ENCODE measurements at regions not wholly inside any gene's neighbourhood (a gene's known extent, or its start where the extent isn't known, plus 50 kb on each side); places are given as distances from the start of the nearest gene placed in this dataset.

- no peaks in the 10 kb centered on the region for H3K4me1 ChIP-seq (ENCODE audit: control insufficient read depth, insufficient read depth, low read length, poor library complexity, severe bottlenecking)
- no peak overlapping the region for H3K4me3 ChIP-seq (ENCODE audit: low read depth, low read length)
- Mint-ChIP-seq H3K4me3 (no peak overlapping the region), H3K36me3 (no peaks in the 10 kb centered on the region), H3K27me3 (peaks cover 4% of the 10 kb centered on the region), H3K9me3 (peaks cover 0 to 5% (median 0%) of the 10 kb centered on the region in 7 donors), H3K27ac (no peak overlapping the region), H3K4me1 (no peaks in the 10 kb centered on the region)
- no peak for DNase-seq
- no peaks in the 10 kb centered on the region for H3K27me3 ChIP-seq (ENCODE audit: control insufficient read depth, insufficient read depth, low read length)
- no peak overlapping the region for H3K27ac ChIP-seq (ENCODE audit: insufficient read depth, low read length, poor library complexity, severe bottlenecking)
- ATAC-seq (ENCODE audit: low read depth in 2 of 2) = no peak
- no peaks in the 10 kb centered on the region for H3K36me3 ChIP-seq (ENCODE audit: control insufficient read depth, insufficient read depth, low read length)
- no peaks in the 10 kb centered on the region for H3K9me3 ChIP-seq (ENCODE audit: control insufficient read depth in 2 of 2, low read length in 2 of 2)
Measured at GRCh38 chr9:80046481-80046880, 474.7 kb downstream of the TLE4 start.

GRCh38 chr9:80041821-80042220, 470.1 kb downstream of the TLE4 start:
- no peak for ATAC-seq (ENCODE audit: low read depth in 2 of 2)
- H3K27me3 Mint-ChIP-seq = peaks cover 4% of the 10 kb centered on the region

GRCh38 chr9:80040457-80040856, 468.7 kb downstream of the TLE4 start:
- ATAC-seq (ENCODE audit: low read depth in 2 of 2) (no peak), DNase-seq (no peak)
- no peaks in the 10 kb centered on the region for H3K27me3 Mint-ChIP-seq
- no peaks in the 10 kb centered on the region for H3K27me3 ChIP-seq (ENCODE audit: control insufficient read depth, insufficient read depth, low read length)
- H3K36me3 ChIP-seq (ENCODE audit: control insufficient read depth, insufficient read depth, low read length) = no peaks in the 10 kb centered on the region
- H3K4me1 ChIP-seq (ENCODE audit: control insufficient read depth, insufficient read depth, low read length, poor library complexity, severe bottlenecking) = no peaks in the 10 kb centered on the region
- H3K9me3 ChIP-seq (ENCODE audit: control insufficient read depth in 2 of 2, low read length in 2 of 2) = no peaks in the 10 kb centered on the region
- H3K27ac Mint-ChIP-seq = no peak overlapping the region
- H3K27ac ChIP-seq (ENCODE audit: insufficient read depth, low read length, poor library complexity, severe bottlenecking) = no peak overlapping the region
- no peaks in the 10 kb centered on the region for H3K36me3 Mint-ChIP-seq
- no peak overlapping the region for H3K4me3 Mint-ChIP-seq
- H3K9me3 Mint-ChIP-seq = peaks cover 0 to 1% (median 0%) of the 10 kb centered on the region in 7 donors
- no peaks in the 10 kb centered on the region for H3K4me1 Mint-ChIP-seq
- H3K4me3 ChIP-seq (ENCODE audit: low read depth, low read length) = no peak overlapping the region

More at GRCh38 chr9:80041821-80042220, 470.1 kb downstream of the TLE4 start:
- DNase-seq = no peak
- Histone ChIP-seq H3K4me1 (ENCODE audit: control insufficient read depth, insufficient read depth, low read length, poor library complexity, severe bottlenecking) (no peaks in the 10 kb centered on the region), H3K27me3 (ENCODE audit: control insufficient read depth, insufficient read depth, low read length) (no peaks in the 10 kb centered on the region), H3K36me3 (ENCODE audit: control insufficient read depth, insufficient read depth, low read length) (no peaks in the 10 kb centered on the region), H3K27ac (ENCODE audit: insufficient read depth, low read length, poor library complexity, severe bottlenecking) (no peak overlapping the region), H3K4me3 (ENCODE audit: low read depth, low read length) (no peak overlapping the region), H3K9me3 (ENCODE audit: control insufficient read depth in 2 of 2, low read length in 2 of 2) (no peaks in the 10 kb centered on the region)
- no peak overlapping the region for H3K4me3 Mint-ChIP-seq
- no peaks in the 10 kb centered on the region for H3K36me3 Mint-ChIP-seq
- peaks cover 0 to 1% (median 0%) of the 10 kb centered on the region in 7 donors for H3K9me3 Mint-ChIP-seq
- H3K4me1 Mint-ChIP-seq = no peaks in the 10 kb centered on the region
- no peak overlapping the region for H3K27ac Mint-ChIP-seq

GRCh38 chr9:80030801-80031200, 459.0 kb downstream of the TLE4 start:
- H3K36me3 ChIP-seq (ENCODE audit: control insufficient read depth, insufficient read depth, low read length) = no peaks in the 10 kb centered on the region
- Mint-ChIP-seq H3K27ac (no peak overlapping the region), H3K27me3 (peaks cover 5% of the 10 kb centered on the region), H3K9me3 (peaks cover 0 to 15% (median 2%) of the 10 kb centered on the region in 7 donors), H3K36me3 (no peaks in the 10 kb centered on the region), H3K4me1 (no peaks in the 10 kb centered on the region), H3K4me3 (no peak overlapping the region)
- no peak overlapping the region for H3K27ac ChIP-seq (ENCODE audit: insufficient read depth, low read length, poor library complexity, severe bottlenecking)
- DNase-seq (no peak), ATAC-seq (ENCODE audit: low read depth in 2 of 2) (no peak)
- no peak overlapping the region for H3K4me3 ChIP-seq (ENCODE audit: low read depth, low read length)
- no peaks in the 10 kb centered on the region for H3K27me3 ChIP-seq (ENCODE audit: control insufficient read depth, insufficient read depth, low read length)
- H3K9me3 ChIP-seq (ENCODE audit: control insufficient read depth in 2 of 2, low read length in 2 of 2) = peaks cover 0 to 5% of the 10 kb centered on the region in 2 experiments
- H3K4me1 ChIP-seq (ENCODE audit: control insufficient read depth, insufficient read depth, low read length, poor library complexity, severe bottlenecking) = no peaks in the 10 kb centered on the region

GRCh38 chr9:80028501-80028900, 456.7 kb downstream of the TLE4 start:
- no peak overlapping the region for H3K27ac Mint-ChIP-seq
- no peak overlapping the region for H3K4me3 ChIP-seq (ENCODE audit: low read depth, low read length)
- H3K4me3 Mint-ChIP-seq = no peak overlapping the region
- no peak overlapping the region for H3K27ac ChIP-seq (ENCODE audit: insufficient read depth, low read length, poor library complexity, severe bottlenecking)
- H3K9me3 Mint-ChIP-seq = peaks cover 0 to 12% (median 2%) of the 10 kb centered on the region in 7 donors
- peaks cover 5% of the 10 kb centered on the region for H3K27me3 Mint-ChIP-seq
- H3K36me3 ChIP-seq (ENCODE audit: control insufficient read depth, insufficient read depth, low read length) = no peaks in the 10 kb centered on the region
- no peaks in the 10 kb centered on the region for H3K27me3 ChIP-seq (ENCODE audit: control insufficient read depth, insufficient read depth, low read length)
- no peaks in the 10 kb centered on the region for H3K36me3 Mint-ChIP-seq
- H3K4me1 Mint-ChIP-seq = no peaks in the 10 kb centered on the region
- no peak for ATAC-seq (ENCODE audit: low read depth in 2 of 2)
- no peak for DNase-seq
- H3K9me3 ChIP-seq (ENCODE audit: control insufficient read depth in 2 of 2, low read length in 2 of 2) = peaks cover 0 to 5% of the 10 kb centered on the region in 2 experiments
- H3K4me1 ChIP-seq (ENCODE audit: control insufficient read depth, insufficient read depth, low read length, poor library complexity, severe bottlenecking) = no peaks in the 10 kb centered on the region

GRCh38 chr9:80025796-80026520, 454.2 kb downstream of the TLE4 start:
- Histone ChIP-seq H3K4me1 (ENCODE audit: control insufficient read depth, insufficient read depth, low read length, poor library complexity, severe bottlenecking) (no peaks in the 10 kb centered on the region), H3K9me3 (ENCODE audit: control insufficient read depth in 2 of 2, low read length in 2 of 2) (no peaks in the 10 kb centered on the region), H3K27ac (ENCODE audit: insufficient read depth, low read length, poor library complexity, severe bottlenecking) (no peak overlapping the region), H3K4me3 (ENCODE audit: low read depth, low read length) (no peak overlapping the region), H3K36me3 (ENCODE audit: control insufficient read depth, insufficient read depth, low read length) (no peaks in the 10 kb centered on the region), H3K27me3 (ENCODE audit: control insufficient read depth, insufficient read depth, low read length) (no peaks in the 10 kb centered on the region)
- Mint-ChIP-seq H3K4me1 (peaks cover 0 to 9% (median 0%) of the 10 kb centered on the region in 4 donors), H3K9me3 (peaks cover 0 to 7% (median 0%) of the 10 kb centered on the region in 7 donors), H3K27me3 (no peaks in the 10 kb centered on the region), H3K36me3 (no peaks in the 10 kb centered on the region), H3K27ac (no peak overlapping the region), H3K4me3 (no peak overlapping the region)
- DNase-seq (no peak), ATAC-seq (ENCODE audit: low read depth in 2 of 2) (no peak)

- no peaks in the 10 kb centered on the region for H3K9me3 ChIP-seq (ENCODE audit: control insufficient read depth in 2 of 2, low read length in 2 of 2)
- no peak overlapping the region for H3K4me3 ChIP-seq (ENCODE audit: low read depth, low read length)
- H3K27ac ChIP-seq (ENCODE audit: insufficient read depth, low read length, poor library complexity, severe bottlenecking) = no peak overlapping the region
- DNase-seq (no peak), ATAC-seq (ENCODE audit: low read depth in 2 of 2) (no peak)
- no peaks in the 10 kb centered on the region for H3K36me3 ChIP-seq (ENCODE audit: control insufficient read depth, insufficient read depth, low read length)
- H3K9me3 Mint-ChIP-seq = peaks cover 0 to 7% (median 0%) of the 10 kb centered on the region in 7 donors
- no peaks in the 10 kb centered on the region for H3K27me3 ChIP-seq (ENCODE audit: control insufficient read depth, insufficient read depth, low read length)
- H3K4me1 Mint-ChIP-seq = peaks cover 0 to 16% (median 0%) of the 10 kb centered on the region in 4 donors
- H3K4me1 ChIP-seq (ENCODE audit: control insufficient read depth, insufficient read depth, low read length, poor library complexity, severe bottlenecking) = peaks cover 1% of the 10 kb centered on the region
- H3K36me3 Mint-ChIP-seq = no peaks in the 10 kb centered on the region
- H3K27ac Mint-ChIP-seq = no peak overlapping the region
- no peaks in the 10 kb centered on the region for H3K27me3 Mint-ChIP-seq
- H3K4me3 Mint-ChIP-seq = no peak overlapping the region
Measured at GRCh38 chr9:80025131-80025530, 453.4 kb downstream of the TLE4 start.

- Mint-ChIP-seq H3K27ac (no peak overlapping the region), H3K4me1 (peaks cover 0 to 16% (median 0%) of the 10 kb centered on the region in 4 donors), H3K36me3 (no peaks in the 10 kb centered on the region), H3K4me3 (no peak overlapping the region), H3K27me3 (peaks cover under 1% of the 10 kb centered on the region), H3K9me3 (peaks cover 0 to 5% (median 0%) of the 10 kb centered on the region in 7 donors)
- Histone ChIP-seq H3K4me3 (ENCODE audit: low read depth, low read length) (no peak overlapping the region), H3K36me3 (ENCODE audit: control insufficient read depth, insufficient read depth, low read length) (no peaks in the 10 kb centered on the region), H3K27ac (ENCODE audit: insufficient read depth, low read length, poor library complexity, severe bottlenecking) (no peak overlapping the region), H3K27me3 (ENCODE audit: control insufficient read depth, insufficient read depth, low read length) (no peaks in the 10 kb centered on the region), H3K4me1 (ENCODE audit: control insufficient read depth, insufficient read depth, low read length, poor library complexity, severe bottlenecking) (peaks cover 4% of the 10 kb centered on the region), H3K9me3 (ENCODE audit: control insufficient read depth in 2 of 2, low read length in 2 of 2) (no peaks in the 10 kb centered on the region)
- no peak for DNase-seq
- no peak for ATAC-seq (ENCODE audit: low read depth in 2 of 2)
Measured at GRCh38 chr9:80020530-80020929, 448.8 kb downstream of the TLE4 start.

Data from CD4-positive, CD25-positive, alpha-beta regulatory T cell (primary cell).